WTC11 (cell line): ENCODE measurements at regions not wholly inside any gene's neighbourhood (a gene's known extent, or its start where the extent isn't known, plus 50 kb on each side); places are given as distances from the start of the nearest gene placed in this dataset.

ENCODE experiments used
- ATAC-seq: fragments of 200-7000 bp; cut with Tn5 transposase; 2 replicates; pipeline ENCODE4 v1.10.0; 2021; ENCODE audit warnings: mild to moderate bottlenecking, moderate library complexity
- CTCF ChIA-PET: fragments of 300-600 bp; sonication (Branson Sonifier 250); formaldehyde crosslinking; loops from one replicate; lab custom pipeline; 2021; ENCODE audit warnings: antibody characterized with exemption; lab: Charles Lee
- POLR2A ChIA-PET: fragments of 350-600 bp; sonication (Branson Sonifier 250); formaldehyde crosslinking; loops from one replicate; lab custom pipeline; 2021; ENCODE audit warnings: antibody characterized with exemption; lab: Charles Lee
- DNase-seq: peaks from one replicate; pipeline ENCODE4 v3.0.0; 2021; ENCODE audit warnings: low spot score
- H3K27ac Mint-ChIP-seq: 2 replicates; pipeline ENCODE4 v1.8.0; 2021; ENCODE audit warnings: mixed read lengths
- H3K27me3 Mint-ChIP-seq: 2 replicates; pipeline ENCODE4 v1.8.0; 2021; ENCODE audit warnings: low read depth, mild to moderate bottlenecking, moderate library complexity, mixed read lengths
- H3K36me3 Mint-ChIP-seq: 2 replicates; pipeline ENCODE4 v1.8.0; 2021; ENCODE audit warnings: mixed read lengths
- H3K4me1 Mint-ChIP-seq: 2 replicates; pipeline ENCODE4 v1.8.0; 2022; ENCODE audit warnings: mixed read lengths
- H3K4me3 Mint-ChIP-seq: 2 replicates; pipeline ENCODE4 v1.8.0; 2021; ENCODE audit warnings: mild to moderate bottlenecking, moderate library complexity, mixed read lengths
- H3K9me3 Mint-ChIP-seq: 2 replicates; pipeline ENCODE4 v1.8.0; 2021; ENCODE audit warnings: mixed read lengths
- CREM ChIP-seq: sonication (generic); formaldehyde crosslinking; IDR thresholded peaks from 2 replicates; pipeline ENCODE4 v1.8.1; 2022; ENCODE audit warnings: mild to moderate bottlenecking, missing genetic modification reagents, moderate library complexity
- ERG ChIP-seq: fragments of 250-450 bp; sonication (Bioruptor Pico); IDR thresholded peaks from 2 replicates; pipeline ENCODE4 v1.8.0; 2021; ENCODE audit warnings: mild to moderate bottlenecking
- ETV6 ChIP-seq: sonication (generic); formaldehyde crosslinking; IDR thresholded peaks from 2 replicates; pipeline ENCODE4 v1.8.1; 2022; ENCODE audit warnings: mild to moderate bottlenecking, missing genetic modification reagents
- GABPB1 ChIP-seq: sonication (generic); formaldehyde crosslinking; IDR thresholded peaks from 2 replicates; pipeline ENCODE4 v1.8.1; 2023; ENCODE audit warnings: mild to moderate bottlenecking, missing genetic modification reagents
- GRHL2 ChIP-seq: fragments of 250-450 bp; sonication (Bioruptor Pico); IDR thresholded peaks from 2 replicates; pipeline ENCODE4 v1.8.0; 2022; ENCODE audit warnings: mild to moderate bottlenecking, moderate library complexity; ENCODE audit not compliant: insufficient replicate concordance, severe bottlenecking
- JUN ChIP-seq: sonication (generic); formaldehyde crosslinking; IDR thresholded peaks from 2 replicates; pipeline ENCODE4 v1.8.0; 2023; ENCODE audit warnings: mild to moderate bottlenecking, missing genetic modification reagents
- NR1H2 ChIP-seq: sonication (generic); formaldehyde crosslinking; IDR thresholded peaks from 2 replicates; pipeline ENCODE4 v1.9.0; 2021; ENCODE audit warnings: mild to moderate bottlenecking, moderate library complexity, missing genetic modification reagents
- PRRX2 ChIP-seq: fragments of 250-450 bp; sonication (Bioruptor Pico); IDR thresholded peaks from 2 replicates; pipeline ENCODE4 v1.8.0; 2021; ENCODE audit warnings: mild to moderate bottlenecking
- TCF7 ChIP-seq: sonication (generic); formaldehyde crosslinking; IDR thresholded peaks from 2 replicates; pipeline ENCODE4 v1.8.0; 2022; ENCODE audit warnings: mild to moderate bottlenecking, low read depth, missing genetic modification reagents, moderate library complexity
- ZBTB43 ChIP-seq: sonication (generic); formaldehyde crosslinking; IDR thresholded peaks from 2 replicates; pipeline ENCODE4 v1.8.1; 2023; ENCODE audit warnings: mild to moderate bottlenecking, missing genetic modification reagents
- ZNF138 ChIP-seq: sonication (generic); formaldehyde crosslinking; conservative IDR thresholded peaks from 2 replicates; pipeline ENCODE4 v1.8.1; 2022; ENCODE audit warnings: mild to moderate bottlenecking, moderate library complexity, missing genetic modification reagents
- ZNF281 ChIP-seq: sonication (generic); formaldehyde crosslinking; IDR thresholded peaks from 2 replicates; pipeline ENCODE4 v1.8.0; 2023; ENCODE audit warnings: mild to moderate bottlenecking, missing genetic modification reagents
- ZNF423 ChIP-seq: fragments of 250-450 bp; sonication (Bioruptor Pico); IDR thresholded peaks from 2 replicates; pipeline ENCODE4 v2.1.2; 2022; ENCODE audit warnings: mild to moderate bottlenecking, moderate library complexity
- ZNF532 ChIP-seq: fragments of 250-450 bp; sonication (Bioruptor Pico); IDR thresholded peaks from 2 replicates; pipeline ENCODE4 v1.9.0; 2021; ENCODE audit warnings: mild to moderate bottlenecking, borderline replicate concordance
- TF ChIP-seq, protein P1 (sequence below): sonication (generic); formaldehyde crosslinking; IDR thresholded peaks from 2 replicates; pipeline ENCODE4 v1.8.0; 2022; ENCODE audit warnings: mild to moderate bottlenecking, missing genetic modification reagents
- TF ChIP-seq, protein P2 (sequence below): fragments of 250-450 bp; sonication (Bioruptor Pico); IDR thresholded peaks from 2 replicates; pipeline ENCODE4 v1.9.0; 2021; ENCODE audit warnings: mild to moderate bottlenecking

GRCh38 chr4:67292045-67292444, 253.3 kb downstream of the CENPC start:
- ATAC-seq (no peak), DNase-seq (no peak)
- ChIA-PET CTCF (no interaction called here), POLR2A (no interaction called here)
- Mint-ChIP-seq H3K27me3 (peaks cover 3% of the 10 kb centered on the region; the same call in 1 of the 2 replicates), H3K27ac (no peak overlapping the region; the same call in 1 of the 2 replicates), H3K4me1 (peaks cover 11% of the 10 kb centered on the region), H3K36me3 (peaks cover 15% of the 10 kb centered on the region), H3K9me3 (peaks cover 24% of the 10 kb centered on the region), H3K4me3 (no peak overlapping the region)
- TF ChIP-seq ZNF138: no peak
- TF ChIP-seq, protein P1, sequence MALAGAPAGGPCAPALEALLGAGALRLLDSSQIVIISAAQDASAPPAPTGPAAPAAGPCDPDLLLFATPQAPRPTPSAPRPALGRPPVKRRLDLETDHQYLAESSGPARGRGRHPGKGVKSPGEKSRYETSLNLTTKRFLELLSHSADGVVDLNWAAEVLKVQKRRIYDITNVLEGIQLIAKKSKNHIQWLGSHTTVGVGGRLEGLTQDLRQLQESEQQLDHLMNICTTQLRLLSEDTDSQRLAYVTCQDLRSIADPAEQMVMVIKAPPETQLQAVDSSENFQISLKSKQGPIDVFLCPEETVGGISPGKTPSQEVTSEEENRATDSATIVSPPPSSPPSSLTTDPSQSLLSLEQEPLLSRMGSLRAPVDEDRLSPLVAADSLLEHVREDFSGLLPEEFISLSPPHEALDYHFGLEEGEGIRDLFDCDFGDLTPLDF (CRISPR knock-in tag): no peak
- no peak for TF ChIP-seq NR1H2 (CRISPR knock-in tag)
- no peak for TF ChIP-seq CREM
- TF ChIP-seq, all 79 proteins: peak for 0

DNA sequence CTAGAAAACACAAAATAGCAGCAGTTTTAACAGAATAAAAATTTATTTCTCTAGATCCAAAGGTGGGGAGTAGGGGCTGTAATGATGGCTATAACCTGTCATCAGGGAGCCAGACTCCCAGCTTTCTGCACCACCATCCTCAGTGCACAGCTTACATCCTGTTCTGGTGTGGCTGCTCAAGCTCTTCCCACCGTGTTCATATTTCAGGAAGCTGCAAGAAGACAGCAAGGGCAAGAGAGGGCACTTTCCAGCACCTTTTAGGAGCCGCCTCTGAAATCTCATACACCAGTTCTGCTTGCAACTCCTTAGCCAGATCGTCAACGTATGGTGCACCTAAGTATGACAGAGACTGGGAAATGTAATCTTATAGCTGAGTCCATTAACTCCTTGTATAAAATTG, 253.7 kb downstream of the CENPC start:
- H3K9me3 Mint-ChIP-seq: peaks cover 24% of the 10 kb centered on the region
- peaks cover 3% of the 10 kb centered on the region; the same call in 1 of the 2 replicates for H3K27me3 Mint-ChIP-seq
- H3K4me1 Mint-ChIP-seq: peaks cover 11% of the 10 kb centered on the region
- no peak overlapping the region for H3K4me3 Mint-ChIP-seq
- DNase-seq (no peak), ATAC-seq (no peak)
- H3K36me3 Mint-ChIP-seq: peaks cover 15% of the 10 kb centered on the region
- ChIA-PET POLR2A (no interaction called here), CTCF (interaction anchor here (1.2 to 2.6 kb wide), 4 partner anchors 9 to 204 kb away, joined by 3 to 13 read pairs (median 7); no protein-coding TSS in a partner anchor)
- no peak for TF ChIP-seq ERG (CRISPR knock-in tag)
- TF ChIP-seq, protein P2, sequence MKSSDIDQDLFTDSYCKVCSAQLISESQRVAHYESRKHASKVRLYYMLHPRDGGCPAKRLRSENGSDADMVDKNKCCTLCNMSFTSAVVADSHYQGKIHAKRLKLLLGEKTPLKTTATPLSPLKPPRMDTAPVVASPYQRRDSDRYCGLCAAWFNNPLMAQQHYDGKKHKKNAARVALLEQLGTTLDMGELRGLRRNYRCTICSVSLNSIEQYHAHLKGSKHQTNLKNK (CRISPR knock-in tag): no peak
- TF ChIP-seq GABPB1: no peak
- no peak for TF ChIP-seq JUN (CRISPR knock-in tag)
- TF ChIP-seq ETV6: no peak
- no peak for TF ChIP-seq CREM
- no peak for TF ChIP-seq PRRX2
- TF ChIP-seq GRHL2 (CRISPR knock-in tag): no peak
- TF ChIP-seq TCF7 (CRISPR knock-in tag): no peak
- no peak for TF ChIP-seq ZNF532 (CRISPR knock-in tag)
- no peak for TF ChIP-seq ZBTB43
- TF ChIP-seq ZNF423 (CRISPR knock-in tag): no peak
- TF ChIP-seq ZNF281 (CRISPR knock-in tag): no peak
- TF ChIP-seq, all 79 proteins: peak for 0
- no peak overlapping the region for H3K27ac Mint-ChIP-seq
